ENCODE measurements at regions not wholly inside any gene's neighbourhood (a gene's known extent, or its start where the extent isn't known, plus 50 kb on each side); places are given as distances from the start of the nearest gene placed in this dataset.
A peak's percentile ranks its signal among the peaks of the same experiment; 100 is the strongest.

DNA sequence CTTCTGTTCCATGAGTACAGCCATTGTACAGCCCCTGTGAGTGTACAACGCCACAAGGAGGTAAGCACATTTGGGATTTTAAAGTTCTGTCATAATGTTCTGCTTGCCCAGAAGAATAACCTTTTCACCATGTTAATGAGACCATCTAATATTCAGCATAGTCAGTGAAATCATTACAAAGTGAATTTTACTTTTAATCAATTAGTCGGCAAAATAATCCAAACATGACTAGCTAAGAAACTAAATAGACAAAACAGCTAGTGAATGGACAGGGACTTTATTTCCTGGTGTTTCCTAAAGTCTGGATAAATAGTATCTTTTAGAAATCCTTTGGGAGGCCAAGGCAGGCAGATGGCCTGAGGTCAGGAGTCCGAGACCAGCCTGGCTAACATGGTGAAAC is 69.0 kb upstream of the NRSN1 start:
- Histone ChIP-seq H3K36me3 (no peaks in the 10 kb centered on the region), H3K27ac (no peak overlapping the region), H3K4me3 (no peak overlapping the region), H3K4me1 (no peaks in the 10 kb centered on the region), H3K27me3 (no peaks in the 10 kb centered on the region), H3K9me3 (no peaks in the 10 kb centered on the region)
- 85 to 87% methylated on average over 2 to 3 of the region's 3 CpGs for WGBS, 2 donors (ENCODE audit: low coverage in 1 of 2)
- DNase-seq, result no peak
- intact Hi-C loops (cut with DNase I; ENCODE audit: low total_unique reads), result no loop called here
- TF ChIP-seq, protein P1, sequence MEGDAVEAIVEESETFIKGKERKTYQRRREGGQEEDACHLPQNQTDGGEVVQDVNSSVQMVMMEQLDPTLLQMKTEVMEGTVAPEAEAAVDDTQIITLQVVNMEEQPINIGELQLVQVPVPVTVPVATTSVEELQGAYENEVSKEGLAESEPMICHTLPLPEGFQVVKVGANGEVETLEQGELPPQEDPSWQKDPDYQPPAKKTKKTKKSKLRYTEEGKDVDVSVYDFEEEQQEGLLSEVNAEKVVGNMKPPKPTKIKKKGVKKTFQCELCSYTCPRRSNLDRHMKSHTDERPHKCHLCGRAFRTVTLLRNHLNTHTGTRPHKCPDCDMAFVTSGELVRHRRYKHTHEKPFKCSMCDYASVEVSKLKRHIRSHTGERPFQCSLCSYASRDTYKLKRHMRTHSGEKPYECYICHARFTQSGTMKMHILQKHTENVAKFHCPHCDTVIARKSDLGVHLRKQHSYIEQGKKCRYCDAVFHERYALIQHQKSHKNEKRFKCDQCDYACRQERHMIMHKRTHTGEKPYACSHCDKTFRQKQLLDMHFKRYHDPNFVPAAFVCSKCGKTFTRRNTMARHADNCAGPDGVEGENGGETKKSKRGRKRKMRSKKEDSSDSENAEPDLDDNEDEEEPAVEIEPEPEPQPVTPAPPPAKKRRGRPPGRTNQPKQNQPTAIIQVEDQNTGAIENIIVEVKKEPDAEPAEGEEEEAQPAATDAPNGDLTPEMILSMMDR (IDR thresholded peaks at IDR 0.05), result no peak
- no peak for TF ChIP-seq POLR2A (IDR thresholded peaks at IDR 0.05)
- TF ChIP-seq POLR2AphosphoS5 (IDR thresholded peaks at IDR 0.05), result no peak
- TF ChIP-seq EP300 (IDR thresholded peaks at IDR 0.05; ENCODE audit: low read depth), result no peak
- in situ Hi-C loops (cut with MboI; ENCODE audit: low pct_ligation_motif_present in 1 of 4, low pct_unique_long_range_greater_than_20kb in 1 of 4, low sequenced_read_pairs in 3 of 4), result no loop called here

DNA sequence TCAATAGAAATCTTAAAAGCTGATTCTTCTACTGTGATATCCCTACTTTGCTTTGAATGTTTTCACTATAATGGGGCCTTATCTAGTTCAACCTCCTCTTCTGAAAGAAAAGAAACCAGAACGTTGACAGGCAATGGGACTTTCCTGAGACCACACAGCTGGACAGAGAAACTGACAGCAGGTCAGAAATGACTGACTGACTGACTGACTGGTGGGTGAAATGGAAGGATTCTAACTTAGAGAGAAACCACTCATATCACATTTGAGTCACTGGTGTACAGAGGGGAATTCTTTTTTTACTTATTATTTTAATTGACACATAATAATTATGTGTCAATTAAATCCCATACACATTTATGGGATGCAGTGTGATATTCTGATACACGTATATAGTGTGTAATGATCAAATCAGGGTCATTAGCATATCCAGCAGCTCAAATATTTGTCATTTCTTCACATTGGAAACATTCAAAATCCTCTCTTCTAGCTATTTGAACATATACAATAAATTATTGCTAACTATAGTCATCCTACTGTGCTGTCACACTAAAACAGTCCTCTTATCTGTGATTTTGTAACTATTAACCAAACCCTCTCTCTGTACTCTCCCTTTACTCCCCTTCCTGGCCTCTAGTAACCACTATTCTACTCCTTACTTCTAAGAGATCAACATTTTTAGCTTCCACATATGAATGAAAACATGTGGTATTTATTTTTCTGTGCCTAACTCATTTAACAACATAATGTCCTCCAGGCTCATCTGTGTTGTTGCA is 64.8 kb upstream of the NRSN1 start:
- DNase-seq, result no peak
- Histone ChIP-seq H3K36me3 (no peaks in the 10 kb centered on the region), H3K27ac (no peak overlapping the region), H3K4me1 (no peaks in the 10 kb centered on the region), H3K4me3 (no peak overlapping the region), H3K27me3 (no peaks in the 10 kb centered on the region), H3K9me3 (no peaks in the 10 kb centered on the region)
- WGBS, 2 donors (ENCODE audit: low coverage in 1 of 2), result 69 to 88% methylated on average over 2 of the region's 2 CpGs
- intact Hi-C loops (cut with DNase I; ENCODE audit: low total_unique reads), result no loop called here
- TF ChIP-seq, protein P1 (IDR thresholded peaks at IDR 0.05), result no peak
- no peak for TF ChIP-seq POLR2AphosphoS5 (IDR thresholded peaks at IDR 0.05)
- TF ChIP-seq EP300 (IDR thresholded peaks at IDR 0.05; ENCODE audit: low read depth), result no peak
- TF ChIP-seq POLR2A (IDR thresholded peaks at IDR 0.05), result no peak
- in situ Hi-C loops (cut with MboI; ENCODE audit: low pct_ligation_motif_present in 1 of 4, low pct_unique_long_range_greater_than_20kb in 1 of 4, low sequenced_read_pairs in 3 of 4), result loop anchor here in 1 of 4 donors (10.0 kb wide), 2 partner anchors 144 to 204 kb away; no protein-coding TSS in a partner anchor

DNA sequence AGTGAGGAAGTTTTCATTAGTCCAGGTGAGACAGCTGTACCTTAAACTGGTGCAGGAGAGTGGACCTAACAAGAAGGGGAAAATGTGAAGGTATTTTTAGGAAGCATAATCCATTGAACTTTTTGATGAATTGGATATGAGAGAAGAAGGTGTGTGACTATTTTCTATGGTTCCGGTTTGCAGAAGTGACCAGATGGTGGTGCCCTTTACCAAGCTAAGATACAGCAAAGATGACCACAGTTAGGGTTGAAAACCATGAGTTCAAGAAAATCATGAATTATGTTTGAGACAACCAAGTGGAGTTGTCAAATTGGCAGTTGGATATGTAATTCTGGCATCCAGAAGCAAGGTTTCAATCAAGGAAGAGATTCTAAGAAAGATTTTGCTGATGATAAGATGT is 61.9 kb upstream of the NRSN1 start:
- in situ Hi-C loops (cut with MboI; ENCODE audit: low pct_ligation_motif_present in 1 of 4, low pct_unique_long_range_greater_than_20kb in 1 of 4, low sequenced_read_pairs in 3 of 4), result loop anchor here in 1 of 4 donors (10.0 kb wide), 2 partner anchors 141 to 201 kb away; no protein-coding TSS in a partner anchor
- H3K4me1 ChIP-seq, result no peaks in the 10 kb centered on the region
- no peak overlapping the region for H3K4me3 ChIP-seq
- H3K27ac ChIP-seq, result no peak overlapping the region
- WGBS, 2 donors (ENCODE audit: low coverage in 1 of 2), result 18 to 50% methylated on average over 1 of the region's 1 CpG
- no peaks in the 10 kb centered on the region for H3K36me3 ChIP-seq
- peak; percentile 10 for DNase-seq
- intact Hi-C loops (cut with DNase I; ENCODE audit: low total_unique reads), result no loop called here
- no peaks in the 10 kb centered on the region for H3K27me3 ChIP-seq
- H3K9me3 ChIP-seq, result no peaks in the 10 kb centered on the region
- TF ChIP-seq POLR2A (IDR thresholded peaks at IDR 0.05), result no peak
- TF ChIP-seq, protein P1 (IDR thresholded peaks at IDR 0.05), result peak in 4 of 5 experiments; percentile 32 to 52 (median 39)

DNA sequence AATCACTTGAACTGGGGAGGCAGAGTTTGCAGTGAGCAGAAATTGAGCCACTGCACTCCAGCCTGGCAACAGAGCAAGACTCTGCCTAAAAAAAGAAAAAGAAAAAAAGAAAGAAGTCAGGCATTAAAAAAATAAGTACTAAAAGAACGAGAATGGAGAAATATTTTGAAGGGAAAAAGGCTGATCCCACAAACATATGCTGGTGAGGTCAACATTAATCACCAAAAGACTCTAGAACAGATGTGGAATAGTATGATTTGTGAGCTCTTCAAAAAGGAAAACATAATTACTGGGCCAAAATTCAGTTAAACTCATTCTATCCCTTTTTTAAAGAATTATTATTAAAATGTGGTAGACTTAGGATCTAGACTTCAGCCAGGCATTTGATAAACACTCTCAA is 61.2 kb upstream of the NRSN1 start:
- no peak for DNase-seq
- H3K4me3 ChIP-seq, result no peak overlapping the region
- in situ Hi-C loops (cut with MboI; ENCODE audit: low pct_ligation_motif_present in 1 of 4, low pct_unique_long_range_greater_than_20kb in 1 of 4, low sequenced_read_pairs in 3 of 4), result loop anchor here in 1 of 4 donors (10.0 kb wide), 2 partner anchors 140 to 200 kb away; no protein-coding TSS in a partner anchor
- no peaks in the 10 kb centered on the region for H3K4me1 ChIP-seq
- no peak overlapping the region for H3K27ac ChIP-seq
- intact Hi-C loops (cut with DNase I; ENCODE audit: low total_unique reads), result no loop called here
- no peaks in the 10 kb centered on the region for H3K9me3 ChIP-seq
- TF ChIP-seq, protein P1 (IDR thresholded peaks at IDR 0.05), result no peak
- TF ChIP-seq POLR2AphosphoS5 (IDR thresholded peaks at IDR 0.05) (no peak), POLR2A (IDR thresholded peaks at IDR 0.05) (no peak), EP300 (IDR thresholded peaks at IDR 0.05; ENCODE audit: low read depth) (no peak)
- WGBS, 2 donors (ENCODE audit: low coverage in 1 of 2), result 33 to 54% methylated on average over 1 of the region's 1 CpG
- no peaks in the 10 kb centered on the region for H3K27me3 ChIP-seq
- H3K36me3 ChIP-seq, result no peaks in the 10 kb centered on the region

Measured in transverse colon (tissue), 4 donors.